ENCODE measurements at regions not wholly inside any gene's neighbourhood (a gene's known extent, or its start where the extent isn't known, plus 50 kb on each side); places are given as distances from the start of the nearest gene placed in this dataset.

DNA sequence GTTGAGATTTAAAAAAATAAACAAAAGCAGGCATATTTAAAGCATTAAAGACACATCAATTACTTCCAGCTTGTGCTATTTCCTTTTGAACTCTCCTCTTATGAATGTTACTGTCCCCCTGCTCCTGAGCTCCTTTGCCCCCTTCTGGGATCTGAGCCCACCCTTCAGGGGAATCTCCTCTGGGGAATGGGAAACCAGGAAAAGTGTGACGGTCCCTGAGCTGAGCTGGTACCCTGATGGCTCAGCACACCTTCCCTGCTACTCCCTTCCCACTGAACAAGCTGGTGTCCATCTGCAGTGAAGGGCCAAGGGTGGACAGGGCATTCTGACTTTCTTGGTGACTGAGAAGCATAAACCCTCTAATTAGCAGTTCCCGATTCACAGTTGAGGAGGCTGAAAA lies 356.3 kb downstream of the PTEN start:
- TF ChIP-seq POLR2AphosphoS5 (IDR thresholded peaks at IDR 0.05; ENCODE audit: low read depth, low read length) (no peak), POLR2A (IDR thresholded peaks at IDR 0.05; ENCODE audit: low read depth, low read length) (no peak), TAF1 (IDR thresholded peaks at IDR 0.05; ENCODE audit: low read depth, low read length) (no peak)

Data from GM12891 (cell line).